ENCODE measurements at regions not wholly inside any gene's neighbourhood (a gene's known extent, or its start where the extent isn't known, plus 50 kb on each side); places are given as distances from the start of the nearest gene placed in this dataset.

DNA sequence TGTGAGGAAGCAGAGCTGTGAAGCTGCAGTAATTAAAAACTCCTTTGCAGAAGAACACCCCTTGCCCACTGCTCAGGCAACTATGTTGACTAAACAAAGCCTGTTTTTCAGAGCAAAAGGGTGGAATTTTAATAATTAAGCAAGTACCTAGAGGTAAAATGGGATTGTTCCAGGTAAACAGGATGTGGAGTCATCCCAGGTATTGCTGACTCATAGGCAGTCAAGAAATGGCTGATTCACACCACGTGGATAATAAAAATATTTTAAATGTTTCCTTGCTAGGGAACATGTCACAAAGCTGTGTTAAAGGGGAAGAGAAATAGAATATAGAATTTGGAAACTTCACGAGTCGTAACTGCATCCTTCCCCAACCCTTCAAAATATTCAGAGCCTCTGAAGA, 491.8 kb downstream of the BTBD3 start:
- ATAC-seq (no peak), DNase-seq (ENCODE audit: low spot score) (no peak)
- no peak overlapping the region for H3K27ac Mint-ChIP-seq
- ChIA-PET POLR2A (no interaction called here), CTCF (no interaction called here)
- peaks cover 40% of the 10 kb centered on the region for H3K36me3 Mint-ChIP-seq
- no peaks in the 10 kb centered on the region; the same call in 1 of the 2 replicates for H3K27me3 Mint-ChIP-seq (ENCODE audit: low read depth)
- peaks cover 51% of the 10 kb centered on the region for H3K9me3 Mint-ChIP-seq
- no peak for TF ChIP-seq ZNF121 (CRISPR knock-in tag; IDR thresholded peaks at IDR 0.05)
- TF ChIP-seq, protein P1, sequence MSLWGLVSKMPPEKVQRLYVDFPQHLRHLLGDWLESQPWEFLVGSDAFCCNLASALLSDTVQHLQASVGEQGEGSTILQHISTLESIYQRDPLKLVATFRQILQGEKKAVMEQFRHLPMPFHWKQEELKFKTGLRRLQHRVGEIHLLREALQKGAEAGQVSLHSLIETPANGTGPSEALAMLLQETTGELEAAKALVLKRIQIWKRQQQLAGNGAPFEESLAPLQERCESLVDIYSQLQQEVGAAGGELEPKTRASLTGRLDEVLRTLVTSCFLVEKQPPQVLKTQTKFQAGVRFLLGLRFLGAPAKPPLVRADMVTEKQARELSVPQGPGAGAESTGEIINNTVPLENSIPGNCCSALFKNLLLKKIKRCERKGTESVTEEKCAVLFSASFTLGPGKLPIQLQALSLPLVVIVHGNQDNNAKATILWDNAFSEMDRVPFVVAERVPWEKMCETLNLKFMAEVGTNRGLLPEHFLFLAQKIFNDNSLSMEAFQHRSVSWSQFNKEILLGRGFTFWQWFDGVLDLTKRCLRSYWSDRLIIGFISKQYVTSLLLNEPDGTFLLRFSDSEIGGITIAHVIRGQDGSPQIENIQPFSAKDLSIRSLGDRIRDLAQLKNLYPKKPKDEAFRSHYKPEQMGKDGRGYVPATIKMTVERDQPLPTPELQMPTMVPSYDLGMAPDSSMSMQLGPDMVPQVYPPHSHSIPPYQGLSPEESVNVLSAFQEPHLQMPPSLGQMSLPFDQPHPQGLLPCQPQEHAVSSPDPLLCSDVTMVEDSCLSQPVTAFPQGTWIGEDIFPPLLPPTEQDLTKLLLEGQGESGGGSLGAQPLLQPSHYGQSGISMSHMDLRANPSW (CRISPR knock-in tag; conservative IDR thresholded peaks at IDR 0.05; ENCODE audit: low read depth) = no peak
- TF ChIP-seq USF2 (CRISPR knock-in tag; IDR thresholded peaks at IDR 0.05) = no peak
- TF ChIP-seq, protein P2, sequence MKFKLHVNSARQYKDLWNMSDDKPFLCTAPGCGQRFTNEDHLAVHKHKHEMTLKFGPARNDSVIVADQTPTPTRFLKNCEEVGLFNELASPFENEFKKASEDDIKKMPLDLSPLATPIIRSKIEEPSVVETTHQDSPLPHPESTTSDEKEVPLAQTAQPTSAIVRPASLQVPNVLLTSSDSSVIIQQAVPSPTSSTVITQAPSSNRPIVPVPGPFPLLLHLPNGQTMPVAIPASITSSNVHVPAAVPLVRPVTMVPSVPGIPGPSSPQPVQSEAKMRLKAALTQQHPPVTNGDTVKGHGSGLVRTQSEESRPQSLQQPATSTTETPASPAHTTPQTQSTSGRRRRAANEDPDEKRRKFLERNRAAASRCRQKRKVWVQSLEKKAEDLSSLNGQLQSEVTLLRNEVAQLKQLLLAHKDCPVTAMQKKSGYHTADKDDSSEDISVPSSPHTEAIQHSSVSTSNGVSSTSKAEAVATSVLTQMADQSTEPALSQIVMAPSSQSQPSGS (CRISPR knock-in tag; IDR thresholded peaks at IDR 0.05; ENCODE audit: borderline replicate concordance, low read depth) = no peak
- no peak for TF ChIP-seq TEAD1 (CRISPR knock-in tag; IDR thresholded peaks at IDR 0.05)
- TF ChIP-seq ZNF671 (CRISPR knock-in tag; IDR thresholded peaks at IDR 0.05) = no peak
- TF ChIP-seq KAT7 (CRISPR knock-in tag; IDR thresholded peaks at IDR 0.05; ENCODE audit: borderline replicate concordance) = no peak
- no peak for TF ChIP-seq FOXP1 (CRISPR knock-in tag; IDR thresholded peaks at IDR 0.05; ENCODE audit: borderline replicate concordance)
- TF ChIP-seq, protein P3, sequence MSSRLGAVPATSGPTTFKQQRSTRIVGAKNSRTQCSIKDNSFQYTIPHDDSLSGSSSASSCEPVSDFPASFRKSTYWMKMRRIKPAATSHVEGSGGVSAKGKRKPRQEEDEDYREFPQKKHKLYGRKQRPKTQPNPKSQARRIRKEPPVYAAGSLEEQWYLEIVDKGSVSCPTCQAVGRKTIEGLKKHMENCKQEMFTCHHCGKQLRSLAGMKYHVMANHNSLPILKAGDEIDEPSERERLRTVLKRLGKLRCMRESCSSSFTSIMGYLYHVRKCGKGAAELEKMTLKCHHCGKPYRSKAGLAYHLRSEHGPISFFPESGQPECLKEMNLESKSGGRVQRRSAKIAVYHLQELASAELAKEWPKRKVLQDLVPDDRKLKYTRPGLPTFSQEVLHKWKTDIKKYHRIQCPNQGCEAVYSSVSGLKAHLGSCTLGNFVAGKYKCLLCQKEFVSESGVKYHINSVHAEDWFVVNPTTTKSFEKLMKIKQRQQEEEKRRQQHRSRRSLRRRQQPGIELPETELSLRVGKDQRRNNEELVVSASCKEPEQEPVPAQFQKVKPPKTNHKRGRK (CRISPR knock-in tag; IDR thresholded peaks at IDR 0.05; ENCODE audit: borderline replicate concordance) = no peak
- no peak for TF ChIP-seq CREB1 (CRISPR knock-in tag; IDR thresholded peaks at IDR 0.05)
- no peak for TF ChIP-seq NFE2L1 (CRISPR knock-in tag; IDR thresholded peaks at IDR 0.05)
- TF ChIP-seq IRF2 (CRISPR knock-in tag; IDR thresholded peaks at IDR 0.05; ENCODE audit: borderline replicate concordance, low read depth) = no peak
- H3K4me1 Mint-ChIP-seq = peaks cover 24% of the 10 kb centered on the region
- H3K4me3 Mint-ChIP-seq = no peak overlapping the region

DNA sequence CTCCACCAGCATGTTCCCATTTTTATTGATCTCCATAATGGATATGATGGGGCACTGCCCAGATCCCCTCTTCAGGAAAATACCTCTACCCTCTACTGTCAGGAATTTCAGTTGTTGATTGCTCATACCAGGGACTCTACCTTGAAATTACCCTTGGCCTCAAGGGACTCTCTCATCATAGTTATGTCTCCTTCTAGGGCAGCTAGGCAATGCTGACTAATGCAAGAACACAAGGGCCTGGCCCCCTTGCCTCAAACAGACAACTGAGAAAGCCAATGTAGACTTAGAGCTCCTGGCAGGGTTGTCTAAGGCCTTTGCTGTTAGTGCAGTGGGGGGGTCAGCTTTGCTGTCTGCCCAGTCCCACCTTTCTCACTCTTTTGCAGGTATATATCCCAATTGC, 493.1 kb downstream of the BTBD3 start:
- DNase-seq (ENCODE audit: low spot score) (no peak), ATAC-seq (no peak)
- Mint-ChIP-seq H3K4me3 (no peak overlapping the region), H3K27ac (no peak overlapping the region), H3K9me3 (peaks cover 39% of the 10 kb centered on the region), H3K27me3 (ENCODE audit: low read depth) (no peaks in the 10 kb centered on the region; the same call in 1 of the 2 replicates), H3K36me3 (peaks cover 35% of the 10 kb centered on the region), H3K4me1 (peaks cover 35% of the 10 kb centered on the region)
- ChIA-PET POLR2A (no interaction called here), CTCF (no interaction called here)
- TF ChIP-seq ZBTB21 (CRISPR knock-in tag; IDR thresholded peaks at IDR 0.05; ENCODE audit: borderline replicate concordance) (no peak), GABPB1 (CRISPR knock-in tag; IDR thresholded peaks at IDR 0.05) (no peak), MXD4 (CRISPR knock-in tag; IDR thresholded peaks at IDR 0.05; ENCODE audit: borderline replicate concordance) (no peak), ETV6 (CRISPR knock-in tag; IDR thresholded peaks at IDR 0.05) (no peak), ZNF425 (CRISPR knock-in tag; conservative IDR thresholded peaks at IDR 0.05) (no peak), ELF4 (CRISPR knock-in tag; IDR thresholded peaks at IDR 0.05; ENCODE audit: low read depth) (no peak), ZNF281 (CRISPR knock-in tag; IDR thresholded peaks at IDR 0.05) (no peak), FOXP1 (CRISPR knock-in tag; IDR thresholded peaks at IDR 0.05; ENCODE audit: borderline replicate concordance) (no peak)
- TF ChIP-seq, protein P4, sequence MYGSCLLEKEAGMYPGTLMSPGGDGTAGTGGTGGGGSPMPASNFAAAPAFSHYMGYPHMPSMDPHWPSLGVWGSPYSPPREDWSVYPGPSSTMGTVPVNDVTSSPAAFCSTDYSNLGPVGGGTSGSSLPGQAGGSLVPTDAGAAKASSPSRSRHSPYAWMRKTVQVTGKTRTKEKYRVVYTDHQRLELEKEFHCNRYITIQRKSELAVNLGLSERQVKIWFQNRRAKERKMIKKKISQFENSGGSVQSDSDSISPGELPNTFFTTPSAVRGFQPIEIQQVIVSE (CRISPR knock-in tag; IDR thresholded peaks at IDR 0.05; ENCODE audit: borderline replicate concordance) = no peak
- TF ChIP-seq, protein P5, sequence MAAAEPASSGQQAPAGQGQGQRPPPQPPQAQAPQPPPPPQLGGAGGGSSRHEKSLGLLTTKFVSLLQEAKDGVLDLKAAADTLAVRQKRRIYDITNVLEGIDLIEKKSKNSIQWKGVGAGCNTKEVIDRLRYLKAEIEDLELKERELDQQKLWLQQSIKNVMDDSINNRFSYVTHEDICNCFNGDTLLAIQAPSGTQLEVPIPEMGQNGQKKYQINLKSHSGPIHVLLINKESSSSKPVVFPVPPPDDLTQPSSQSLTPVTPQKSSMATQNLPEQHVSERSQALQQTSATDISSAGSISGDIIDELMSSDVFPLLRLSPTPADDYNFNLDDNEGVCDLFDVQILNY (CRISPR knock-in tag; IDR thresholded peaks at IDR 0.05) = no peak

Measured in WTC11 (cell line).